Astrocyte of the spinal cord (primary cell): ENCODE measurements at regions not wholly inside any gene's neighbourhood (a gene's known extent, or its start where the extent isn't known, plus 50 kb on each side); places are given as distances from the start of the nearest gene placed in this dataset.

Experiments
- DNase-seq: peaks from one replicate; pipeline ENCODE4 v3.0.0; 2011; ENCODE audit warnings: low read depth, low spot score
- H3K4me3 ChIP-seq: 2 replicates; pipeline ENCODE4 v1.5.1; 2011; ENCODE audit warnings: low read depth, mild to moderate bottlenecking, low read length, moderate library complexity
- CTCF ChIP-seq: IDR thresholded peaks from 2 replicates; pipeline ENCODE4 v1.5.1; 2012; ENCODE audit warnings: low read depth, mild to moderate bottlenecking, low read length, inconsistent platforms
- in situ Hi-C: cut with HindIII; loops from 2 replicates; pipeline ENCODE4 v1.10.0; 2017; ENCODE audit warnings: low sequenced_read_pairs

DNA sequence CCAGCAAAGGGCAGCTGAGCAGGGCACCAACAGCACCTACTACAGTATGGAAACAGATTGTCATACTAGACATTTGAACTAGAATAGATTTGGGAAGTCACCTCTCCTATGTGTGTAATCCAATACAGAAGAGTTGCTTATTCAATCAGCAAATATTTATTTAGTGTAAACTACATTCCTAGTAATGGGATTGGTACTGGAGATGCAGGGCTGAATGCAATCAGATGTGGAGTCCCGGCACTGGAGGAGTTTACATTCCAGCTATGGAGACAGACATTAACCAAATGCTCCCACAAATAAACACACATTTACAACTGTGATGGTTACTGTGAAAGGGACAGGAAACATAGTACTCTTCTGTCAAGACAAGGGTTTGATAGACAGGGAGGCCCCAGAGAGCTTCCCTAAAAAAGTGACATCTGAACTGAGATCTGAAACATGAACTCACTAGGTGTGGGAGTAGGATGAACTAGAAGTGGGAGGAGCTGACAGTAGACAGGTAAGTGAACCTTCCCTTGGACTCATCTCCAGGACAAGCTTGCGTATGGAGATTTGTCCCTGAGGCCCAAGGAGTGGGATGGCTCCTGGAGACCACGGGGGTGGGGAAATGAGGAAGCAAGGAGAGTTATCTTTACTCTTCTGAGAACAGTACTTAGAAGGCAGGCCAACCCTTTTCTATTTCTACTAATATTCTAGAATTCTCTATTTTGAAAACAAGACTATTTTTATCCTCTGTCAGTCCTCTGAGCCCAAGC is 420.5 kb downstream of the MAFB start:
- no peak for DNase-seq
- H3K4me3 ChIP-seq = no peak overlapping the region
- in situ Hi-C loops = no loop called here
- TF ChIP-seq CTCF = no peak

GRCh38 chr20:40265825-40266533 is 423.1 kb downstream of the MAFB start:
- peak; percentile 26 for DNase-seq

GRCh38 chr20:40262219-40262618 is 426.8 kb downstream of the MAFB start:
- no peak for TF ChIP-seq CTCF
- in situ Hi-C loops = no loop called here
- DNase-seq = no peak
- H3K4me3 ChIP-seq = no peak overlapping the region

More at GRCh38 chr20:40265825-40266533, 423.1 kb downstream of the MAFB start:
- TF ChIP-seq CTCF = peak; percentile 52
- no peak overlapping the region for H3K4me3 ChIP-seq
- in situ Hi-C loops = no loop called here

GRCh38 chr20:40258931-40259330 is 430.1 kb downstream of the MAFB start:
- no peak for TF ChIP-seq CTCF
- in situ Hi-C loops = no loop called here
- DNase-seq = no peak
- no peak overlapping the region for H3K4me3 ChIP-seq

DNA sequence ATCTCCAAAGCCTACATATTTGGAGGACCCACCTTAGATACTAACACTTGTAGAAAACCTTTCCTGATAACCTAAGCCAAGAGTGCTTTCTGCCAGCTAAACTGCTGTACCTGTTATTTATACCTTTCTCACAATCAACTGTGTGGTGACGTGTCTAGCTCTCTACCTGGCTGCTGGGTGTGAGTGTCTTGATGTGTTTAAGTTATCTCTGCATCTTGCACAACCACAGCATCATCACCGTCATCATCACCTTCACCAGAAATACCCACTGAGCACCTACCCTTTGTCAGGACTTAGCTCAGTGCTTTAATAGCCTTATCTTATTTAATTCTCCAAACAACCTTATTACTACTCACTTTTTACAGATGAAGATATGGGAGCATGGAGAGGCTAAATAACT is 431.3 kb downstream of the MAFB start:
- no peak for DNase-seq
- in situ Hi-C loops = no loop called here
- H3K4me3 ChIP-seq = no peak overlapping the region
- TF ChIP-seq CTCF = no peak

DNA sequence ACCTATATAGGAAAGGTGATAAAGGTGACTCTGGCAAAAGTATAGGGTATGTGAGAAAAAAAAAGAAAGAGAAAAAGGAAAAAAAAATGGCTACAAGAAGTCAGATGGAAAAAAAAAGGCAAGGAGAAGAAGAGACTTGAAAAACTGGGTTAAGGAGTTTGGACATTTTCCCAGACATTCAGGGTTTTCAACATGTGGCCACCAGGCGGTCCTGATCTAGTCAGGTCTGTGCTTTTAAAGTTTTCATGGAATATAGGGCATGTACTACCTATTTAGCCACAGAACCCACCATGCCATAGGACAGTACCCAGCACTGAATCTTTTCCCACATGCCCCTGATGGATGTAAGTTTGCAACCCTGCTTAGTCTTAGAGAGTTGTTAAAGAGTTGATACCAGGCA is 433.7 kb downstream of the MAFB start:
- peak; percentile 7 for DNase-seq
- H3K4me3 ChIP-seq = no peak overlapping the region
- in situ Hi-C loops = no loop called here
- no peak for TF ChIP-seq CTCF
